ENCODE measurements at regions not wholly inside any gene's neighbourhood (a gene's known extent, or its start where the extent isn't known, plus 50 kb on each side); places are given as distances from the start of the nearest gene placed in this dataset.

DNA sequence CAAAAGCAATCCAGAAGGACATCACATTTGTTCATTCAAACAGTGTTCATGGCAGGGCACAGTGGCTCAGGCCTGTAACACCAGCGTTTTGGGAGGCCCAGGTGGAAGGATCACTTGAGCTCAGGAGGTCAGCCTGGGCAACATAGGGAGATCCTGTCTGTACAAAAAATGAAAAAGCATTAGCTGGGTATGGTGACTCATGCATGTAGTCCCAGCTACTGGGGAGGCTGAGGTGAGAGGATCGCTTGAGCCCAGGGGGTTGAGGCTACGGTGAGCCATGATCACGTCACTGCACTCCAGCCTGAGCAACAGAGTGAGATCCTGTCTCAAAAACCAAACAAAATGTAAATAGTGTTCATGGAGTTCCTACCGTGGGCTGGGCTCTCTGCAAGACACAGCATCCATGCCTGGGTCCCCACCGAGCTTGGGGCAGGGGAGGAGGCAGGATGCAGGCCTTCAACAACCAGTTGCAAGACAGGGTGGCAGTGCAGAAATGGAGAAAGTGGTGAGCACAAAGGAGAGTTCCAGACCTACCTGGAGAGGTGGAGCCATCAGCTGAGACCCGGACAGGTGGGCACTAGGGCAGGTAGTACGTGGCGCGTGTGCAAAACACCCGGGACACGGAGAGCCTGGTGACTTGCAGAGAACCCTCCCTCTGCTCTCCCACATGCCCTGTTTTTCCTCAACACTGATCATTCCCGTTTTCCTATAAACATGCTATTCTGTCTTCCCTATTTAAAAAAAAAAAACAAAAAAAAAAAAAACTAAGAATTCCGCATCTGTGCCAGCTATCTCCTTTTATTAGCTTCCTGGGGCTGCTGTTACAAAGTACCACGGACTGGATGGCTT, 138.9 kb downstream of the TOMM20 start:
- no peak overlapping the region for H3K4me3 ChIP-seq (ENCODE audit: low read depth, low read length)
- CTCF ChIA-PET: interaction anchor here (0.5 to 1.9 kb wide), 5 partner anchors 13 to 1199 kb away, joined by 3 to 4 read pairs (median 4); no protein-coding TSS in a partner anchor
- no peaks in the 10 kb centered on the region for H3K36me3 ChIP-seq (ENCODE audit: control insufficient read depth in 2 of 2, insufficient read depth in 1 of 2, low read length in 2 of 2)
- no peaks in the 10 kb centered on the region for H3K9me3 ChIP-seq (ENCODE audit: control insufficient read depth, insufficient read depth, low read depth, low read length)
- H3K4me1 ChIP-seq (ENCODE audit: control insufficient read depth, insufficient read depth, low read length): peaks cover 3% of the 10 kb centered on the region; the same call in 1 of the 2 replicates
- POLR2A ChIA-PET: interaction anchor here (1.3 to 1.7 kb wide), 3 partner anchors 8 to 14 kb away, joined by 4 to 5 read pairs (median 5); no protein-coding TSS in a partner anchor
- H3K27ac ChIP-seq (ENCODE audit: extremely low read depth, low read depth, low read length): no peak overlapping the region
- TF ChIP-seq ZIC2 (tag by site-specific recombination; IDR thresholded peaks at IDR 0.05) (peak; percentile 58), MEIS1 (CRISPR knock-in tag; IDR thresholded peaks at IDR 0.05; ENCODE audit: borderline replicate concordance) (no peak), ZFP3 (tag by site-specific recombination; IDR thresholded peaks at IDR 0.05; ENCODE audit: low read depth) (no peak), ZNF121 (tag by site-specific recombination; IDR thresholded peaks at IDR 0.05) (0 out of 2 replicates have a peak, but pooled peaks have one; percentile 57), ZNF654 (tag by site-specific recombination; IDR thresholded peaks at IDR 0.05; ENCODE audit: low read depth) (no peak), GLIS1 (tag by site-specific recombination; IDR thresholded peaks at IDR 0.05) (peak; percentile 19; the same call in 1 of the 2 replicates)

- CTCF ChIA-PET: interaction anchor here (0.7 to 1.9 kb wide), 5 partner anchors 10 to 489 kb away, joined by 3 to 7 read pairs (median 4); no protein-coding TSS in a partner anchor
- no peak overlapping the region for H3K27ac ChIP-seq (ENCODE audit: extremely low read depth, low read depth, low read length)
Measured at GRCh38 chr1:234989019-234989418, 139.6 kb downstream of the TOMM20 start.

More at GRCh38 chr1:234989019-234989418, 139.6 kb downstream of the TOMM20 start:
- POLR2A ChIA-PET: interaction anchor here (1.3 to 1.7 kb wide), 2 partner anchors 9 to 13 kb away, joined by 4 to 5 read pairs; no protein-coding TSS in a partner anchor
- TF ChIP-seq ZNF747 (tag by site-specific recombination; IDR thresholded peaks at IDR 0.05) (no peak), ZNF843 (tag by site-specific recombination; IDR thresholded peaks at IDR 0.05) (no peak), KLF7 (tag by site-specific recombination; IDR thresholded peaks at IDR 0.05; ENCODE audit: borderline replicate concordance) (no peak), ZFP37 (tag by site-specific recombination; IDR thresholded peaks at IDR 0.05) (no peak), ZNF335 (tag by site-specific recombination; conservative IDR thresholded peaks at IDR 0.05) (no peak), ZNF521 (tag by site-specific recombination; IDR thresholded peaks at IDR 0.05) (no peak), ZNF302 (tag by site-specific recombination; IDR thresholded peaks at IDR 0.05; ENCODE audit: low read depth) (no peak), ZNF184 (tag by site-specific recombination; IDR thresholded peaks at IDR 0.05) (no peak), EGR2 (tag by site-specific recombination; IDR thresholded peaks at IDR 0.05; ENCODE audit: low read depth) (no peak), ZNF561 (tag by site-specific recombination; IDR thresholded peaks at IDR 0.05; ENCODE audit: borderline replicate concordance) (no peak), KLF17 (tag by site-specific recombination; IDR thresholded peaks at IDR 0.05) (no peak), ZNF324 (tag by site-specific recombination; IDR thresholded peaks at IDR 0.05) (no peak), ZNF223 (tag by site-specific recombination; IDR thresholded peaks at IDR 0.05) (no peak), ZNF580 (tag by site-specific recombination; IDR thresholded peaks at IDR 0.05) (no peak), ZNF248 (tag by site-specific recombination; IDR thresholded peaks at IDR 0.05) (no peak), ZNF837 (tag by site-specific recombination; IDR thresholded peaks at IDR 0.05) (no peak), ZNF449 (tag by site-specific recombination; IDR thresholded peaks at IDR 0.05) (no peak), ZNF280D (tag by site-specific recombination; IDR thresholded peaks at IDR 0.05) (no peak), ZNF19 (tag by site-specific recombination; IDR thresholded peaks at IDR 0.05; ENCODE audit: low read depth) (no peak)
- Histone ChIP-seq H3K9me3 (ENCODE audit: control insufficient read depth, insufficient read depth, low read depth, low read length) (no peaks in the 10 kb centered on the region), H3K36me3 (ENCODE audit: control insufficient read depth in 2 of 2, insufficient read depth in 1 of 2, low read length in 2 of 2) (no peaks in the 10 kb centered on the region), H3K4me1 (ENCODE audit: control insufficient read depth, insufficient read depth, low read length) (peaks cover 3% of the 10 kb centered on the region; the same call in 1 of the 2 replicates), H3K4me3 (ENCODE audit: low read depth, low read length) (no peak overlapping the region)

Data from HEK293 (cell line).